K562 (cell line): ENCODE measurements at regions not wholly inside any gene's neighbourhood (a gene's known extent, or its start where the extent isn't known, plus 50 kb on each side); places are given as distances from the start of the nearest gene placed in this dataset.

Experiments
- BHLHE40 ChIP-seq: IDR thresholded peaks from 2 replicates; pipeline ENCODE4 v1.6.1; 2011; ENCODE audit warnings: low read length, improper control_type of control experiment
- CBFA2T2 ChIP-seq: fragments of 450-650 bp; conservative IDR thresholded peaks from 2 replicates; pipeline ENCODE4 v1.6.1; 2017; ENCODE audit warnings: mild to moderate bottlenecking
- E2F6 ChIP-seq, 2 experiments: IDR thresholded peaks; 2 replicates each; pipeline ENCODE4 v1.6.1; 2011; ENCODE audit warnings: borderline replicate concordance in 1 of 2, control low read depth in 1 of 2, low read depth in 1 of 2, low read length in 1 of 2, mild to moderate bottlenecking in 1 of 2, mixed read lengths in 1 of 2, moderate library complexity in 1 of 2; ENCODE audit not compliant: insufficient read depth in 1 of 2, insufficient read length in 1 of 2, poor library complexity in 1 of 2, severe bottlenecking in 1 of 2; ENCODE audit errors: extremely low read depth in 1 of 2
- EGR1 ChIP-seq: fragments of 450-650 bp; conservative IDR thresholded peaks from 2 replicates; pipeline ENCODE4 v1.6.1; 2017; ENCODE audit warnings: mild to moderate bottlenecking
- EZH2 ChIP-seq: IDR thresholded peaks from 2 replicates; pipeline ENCODE4 v1.6.1; 2012; ENCODE audit warnings: low read depth, mild to moderate bottlenecking, inconsistent platforms, low read length, borderline replicate concordance
- HDGF ChIP-seq: fragments of 450-650 bp; IDR thresholded peaks from 2 replicates; pipeline ENCODE4 v1.6.1; 2016
- MECOM ChIP-seq: fragments of 250-450 bp; sonication (Bioruptor Pico); IDR thresholded peaks from 2 replicates; pipeline ENCODE4 v1.8.0; 2022; ENCODE audit warnings: inconsistent platforms
- NFXL1 ChIP-seq: fragments of 450-650 bp; formaldehyde crosslinking; IDR thresholded peaks from 2 replicates; pipeline ENCODE4 v1.4.0; 2021; ENCODE audit warnings: mild to moderate bottlenecking
- PHF21A ChIP-seq: fragments of 450-650 bp; IDR thresholded peaks from 2 replicates; pipeline ENCODE4 v1.6.1; 2017; ENCODE audit warnings: low read depth, borderline replicate concordance
- RFX1 ChIP-seq: fragments of 450-650 bp; IDR thresholded peaks from 2 replicates; pipeline ENCODE4 v1.6.1; 2016; ENCODE audit warnings: mild to moderate bottlenecking, moderate library complexity
- SPI1 ChIP-seq: IDR thresholded peaks from 2 replicates; pipeline ENCODE4 v1.6.1; 2011; ENCODE audit warnings: low read depth, low read length, control low read depth, borderline replicate concordance
- ZBTB40 ChIP-seq, 2 experiments: fragments of 450-650 bp in 1 of 2; sonication (generic) in 1 of 2; formaldehyde crosslinking in 1 of 2; IDR thresholded peaks; 2 replicates each; pipeline versions ENCODE4 v1.7.1 to v1.9.0; 2016 to 2022; ENCODE audit warnings: inconsistent platforms in 1 of 2, mild to moderate bottlenecking in 1 of 2, missing genetic modification reagents in 1 of 2
- TF ChIP-seq, protein P1 (sequence below), 3 experiments: fragments of 200-800 bp in 1 of 3; sonication (Bioruptor generic) in 1 of 3; sonication (generic) in 1 of 3; formaldehyde crosslinking in 1 of 3; IDR thresholded peaks; 2 replicates each; pipeline versions ENCODE4 v1.6.1 to v1.8.0; 2016 to 2022; ENCODE audit warnings: mild to moderate bottlenecking in 2 of 3, missing compliant biosample characterization in 2 of 3, missing genetic modification characterization in 2 of 3, missing genetic modification reagents in 1 of 3
- TF ChIP-seq, protein P2 (sequence below): fragments of 250-450 bp; sonication (Bioruptor Pico); IDR thresholded peaks from 2 replicates; pipeline ENCODE4 v1.4.0; 2020; ENCODE audit warnings: mild to moderate bottlenecking

DNA sequence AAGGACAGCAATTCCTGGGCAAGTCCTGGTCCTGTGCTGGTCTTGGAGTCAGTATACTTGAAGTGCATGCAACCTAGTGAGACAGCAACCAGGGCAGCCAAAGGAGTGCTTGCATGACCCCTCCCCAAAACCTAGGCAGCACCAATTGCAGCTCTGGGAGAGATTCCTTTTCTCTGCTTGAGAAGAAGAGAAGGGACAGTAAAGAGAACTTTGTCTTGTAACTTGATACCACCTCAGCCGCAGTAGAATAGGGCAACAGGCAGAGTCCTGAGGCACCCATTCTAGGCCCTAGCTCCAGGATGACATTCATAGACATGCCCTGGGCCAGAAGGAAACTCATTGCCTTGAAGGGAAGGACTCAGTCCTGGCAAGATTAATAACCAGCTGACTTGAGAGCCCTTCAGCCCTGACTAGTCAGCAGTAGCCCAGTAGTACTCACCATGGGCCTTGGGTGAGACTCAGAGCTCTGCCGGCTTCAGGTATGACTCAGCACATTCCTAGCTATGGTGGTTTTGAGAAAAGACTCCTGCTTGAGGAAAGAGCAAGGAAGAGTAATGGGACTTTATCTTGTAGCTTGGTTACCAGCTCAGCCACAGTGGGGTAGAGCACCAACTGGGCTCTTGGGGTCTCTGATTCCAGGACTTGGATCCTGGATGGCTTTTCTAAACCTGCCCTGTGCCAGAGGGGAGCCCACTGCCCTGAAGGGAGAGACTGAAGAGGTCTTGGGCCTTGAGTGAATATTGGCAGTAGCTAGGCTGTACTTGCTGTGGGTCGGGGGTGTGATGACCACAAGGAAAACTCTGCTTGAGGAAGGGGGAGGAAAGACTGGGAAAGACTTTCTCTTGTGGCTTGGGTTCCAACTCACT, 51.7 kb upstream of the ACADM start (continued):
- TF ChIP-seq E2F6 (IDR thresholded peaks at IDR 0.05; ENCODE audit: borderline replicate concordance in 1 of 2, extremely low read depth in 1 of 2, insufficient read depth in 1 of 2, insufficient read length in 1 of 2, low read depth in 1 of 2, low read length in 1 of 2, poor library complexity in 1 of 2, severe bottlenecking in 1 of 2) (no peak), HDGF (no peak), EGR1 (no peak), EZH2 (no peak), RFX1 (no peak), MECOM (0 out of 2 replicates have a peak, but pooled peaks have one; percentile 24), NFXL1 (CRISPR knock-in tag) (no peak), ZBTB40 (IDR thresholded peaks at IDR 0.05) (no peak), ZBTB40 (CRISPR knock-in tag; IDR thresholded peaks at IDR 0.05) (no peak), CBFA2T2 (no peak), SPI1 (no peak), PHF21A (no peak), BHLHE40 (peak; percentile 34; the same call in 1 of the 2 replicates)
- TF ChIP-seq, protein P1, sequence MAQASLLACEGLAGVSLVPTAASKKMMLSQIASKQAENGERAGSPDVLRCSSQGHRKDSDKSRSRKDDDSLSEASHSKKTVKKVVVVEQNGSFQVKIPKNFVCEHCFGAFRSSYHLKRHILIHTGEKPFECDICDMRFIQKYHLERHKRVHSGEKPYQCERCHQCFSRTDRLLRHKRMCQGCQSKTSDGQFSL (CRISPR knock-in tag; IDR thresholded peaks at IDR 0.05): no peak
- TF ChIP-seq, protein P1 (tag; IDR thresholded peaks at IDR 0.05): no peak
- TF ChIP-seq, protein P2, sequence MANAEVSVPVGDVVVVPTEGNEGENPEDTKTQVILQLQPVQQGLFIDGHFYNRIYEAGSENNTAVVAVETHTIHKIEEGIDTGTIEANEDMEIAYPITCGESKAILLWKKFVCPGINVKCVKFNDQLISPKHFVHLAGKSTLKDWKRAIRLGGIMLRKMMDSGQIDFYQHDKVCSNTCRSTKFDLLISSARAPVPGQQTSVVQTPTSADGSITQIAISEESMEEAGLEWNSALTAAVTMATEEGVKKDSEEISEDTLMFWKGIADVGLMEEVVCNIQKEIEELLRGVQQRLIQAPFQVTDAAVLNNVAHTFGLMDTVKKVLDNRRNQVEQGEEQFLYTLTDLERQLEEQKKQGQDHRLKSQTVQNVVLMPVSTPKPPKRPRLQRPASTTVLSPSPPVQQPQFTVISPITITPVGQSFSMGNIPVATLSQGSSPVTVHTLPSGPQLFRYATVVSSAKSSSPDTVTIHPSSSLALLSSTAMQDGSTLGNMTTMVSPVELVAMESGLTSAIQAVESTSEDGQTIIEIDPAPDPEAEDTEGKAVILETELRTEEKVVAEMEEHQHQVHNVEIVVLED (CRISPR knock-in tag): peak; percentile 33; the same call in 1 of the 2 replicates
